ENCODE measurements at regions not wholly inside any gene's neighbourhood (a gene's known extent, or its start where the extent isn't known, plus 50 kb on each side); places are given as distances from the start of the nearest gene placed in this dataset.

DNA sequence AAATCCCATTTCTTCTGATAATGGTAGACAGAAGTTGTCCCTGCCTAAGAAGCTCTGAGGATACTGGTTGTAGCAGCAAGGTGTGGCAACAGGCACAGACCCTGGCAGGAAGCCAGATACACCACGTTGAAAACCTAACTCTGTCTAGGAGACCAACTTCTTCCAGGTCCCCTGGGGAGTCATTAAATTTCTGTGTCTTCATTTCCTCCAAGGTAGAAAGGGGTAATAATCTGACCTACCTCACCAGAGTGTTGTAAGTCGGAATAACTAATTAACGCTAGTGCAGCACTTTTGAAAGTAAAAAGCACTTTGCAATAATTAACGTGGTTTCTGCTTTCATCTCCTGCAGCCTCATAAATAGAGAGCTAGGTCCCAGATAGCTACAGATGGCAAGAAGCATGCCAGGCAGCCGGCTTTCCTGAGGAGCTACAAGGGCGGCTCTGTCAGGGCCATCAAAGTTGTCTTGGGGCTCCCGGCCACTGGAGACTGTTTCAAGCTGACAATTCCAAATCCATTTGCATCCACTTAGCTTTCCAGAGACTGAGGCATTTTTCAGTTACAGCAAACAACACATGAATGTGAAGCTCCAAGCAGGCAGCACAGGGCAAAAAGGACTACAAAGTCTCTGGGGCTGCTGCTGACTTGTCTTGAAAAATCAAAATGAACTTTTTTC is 176.2 kb downstream of the FOXO1 start:
- no peak overlapping the region for H3K4me3 Mint-ChIP-seq (ENCODE audit: low read depth, unreplicated experiment)
- no peaks in the 10 kb centered on the region for H3K4me1 Mint-ChIP-seq (ENCODE audit: low read depth, unreplicated experiment)
- no peaks in the 10 kb centered on the region for H3K9me3 Mint-ChIP-seq (ENCODE audit: low read depth, unreplicated experiment)
- H3K36me3 Mint-ChIP-seq (ENCODE audit: insufficient read depth, unreplicated experiment), result no peaks in the 10 kb centered on the region
- no peaks in the 10 kb centered on the region for H3K27me3 Mint-ChIP-seq (ENCODE audit: unreplicated experiment)
- DNase-seq, result peak; percentile 41
- intact Hi-C loops (cut with micrococcal nuclease; ENCODE audit: unreplicated experiment), result no loop called here
- no TSS peak for BruUV-seq (replicated peaks)
- CTCF ChIA-PET, result no interaction called here
- TF ChIP-seq, protein P1, sequence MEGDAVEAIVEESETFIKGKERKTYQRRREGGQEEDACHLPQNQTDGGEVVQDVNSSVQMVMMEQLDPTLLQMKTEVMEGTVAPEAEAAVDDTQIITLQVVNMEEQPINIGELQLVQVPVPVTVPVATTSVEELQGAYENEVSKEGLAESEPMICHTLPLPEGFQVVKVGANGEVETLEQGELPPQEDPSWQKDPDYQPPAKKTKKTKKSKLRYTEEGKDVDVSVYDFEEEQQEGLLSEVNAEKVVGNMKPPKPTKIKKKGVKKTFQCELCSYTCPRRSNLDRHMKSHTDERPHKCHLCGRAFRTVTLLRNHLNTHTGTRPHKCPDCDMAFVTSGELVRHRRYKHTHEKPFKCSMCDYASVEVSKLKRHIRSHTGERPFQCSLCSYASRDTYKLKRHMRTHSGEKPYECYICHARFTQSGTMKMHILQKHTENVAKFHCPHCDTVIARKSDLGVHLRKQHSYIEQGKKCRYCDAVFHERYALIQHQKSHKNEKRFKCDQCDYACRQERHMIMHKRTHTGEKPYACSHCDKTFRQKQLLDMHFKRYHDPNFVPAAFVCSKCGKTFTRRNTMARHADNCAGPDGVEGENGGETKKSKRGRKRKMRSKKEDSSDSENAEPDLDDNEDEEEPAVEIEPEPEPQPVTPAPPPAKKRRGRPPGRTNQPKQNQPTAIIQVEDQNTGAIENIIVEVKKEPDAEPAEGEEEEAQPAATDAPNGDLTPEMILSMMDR (IDR thresholded peaks at IDR 0.05; ENCODE audit: unreplicated experiment), result no peak
- no peak overlapping the region for H3K27ac Mint-ChIP-seq (ENCODE audit: unreplicated experiment)

DNA sequence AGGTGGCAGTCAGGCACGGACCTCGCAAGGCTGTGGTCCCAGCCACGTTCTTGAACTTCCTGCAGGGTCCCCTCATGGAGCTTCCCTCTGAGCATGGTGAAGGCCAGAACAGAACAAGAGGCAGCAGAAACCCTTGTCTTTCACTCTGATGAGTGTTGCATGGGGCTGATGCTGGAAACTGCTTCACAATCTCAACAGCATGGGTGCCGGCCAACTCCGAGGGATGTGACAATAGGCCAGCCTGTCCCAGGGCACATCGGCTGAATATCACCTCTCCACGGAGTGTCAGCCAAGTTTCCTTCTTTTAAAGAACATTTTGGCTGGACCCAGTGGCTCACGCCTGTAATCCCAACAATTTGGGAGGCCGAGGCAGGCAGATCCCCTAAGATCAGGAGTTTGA is 173.9 kb downstream of the FOXO1 start:
- CTCF ChIA-PET, result no interaction called here
- Mint-ChIP-seq H3K4me1 (ENCODE audit: low read depth, unreplicated experiment) (no peaks in the 10 kb centered on the region), H3K9me3 (ENCODE audit: low read depth, unreplicated experiment) (no peaks in the 10 kb centered on the region), H3K4me3 (ENCODE audit: low read depth, unreplicated experiment) (no peak overlapping the region), H3K27me3 (ENCODE audit: unreplicated experiment) (no peaks in the 10 kb centered on the region), H3K27ac (ENCODE audit: unreplicated experiment) (no peak overlapping the region), H3K36me3 (ENCODE audit: insufficient read depth, unreplicated experiment) (no peaks in the 10 kb centered on the region)
- no peak for DNase-seq
- BruUV-seq (replicated peaks), result no TSS peak
- intact Hi-C loops (cut with micrococcal nuclease; ENCODE audit: unreplicated experiment), result no loop called here
- TF ChIP-seq, protein P1 (IDR thresholded peaks at IDR 0.05; ENCODE audit: unreplicated experiment), result no peak

DNA sequence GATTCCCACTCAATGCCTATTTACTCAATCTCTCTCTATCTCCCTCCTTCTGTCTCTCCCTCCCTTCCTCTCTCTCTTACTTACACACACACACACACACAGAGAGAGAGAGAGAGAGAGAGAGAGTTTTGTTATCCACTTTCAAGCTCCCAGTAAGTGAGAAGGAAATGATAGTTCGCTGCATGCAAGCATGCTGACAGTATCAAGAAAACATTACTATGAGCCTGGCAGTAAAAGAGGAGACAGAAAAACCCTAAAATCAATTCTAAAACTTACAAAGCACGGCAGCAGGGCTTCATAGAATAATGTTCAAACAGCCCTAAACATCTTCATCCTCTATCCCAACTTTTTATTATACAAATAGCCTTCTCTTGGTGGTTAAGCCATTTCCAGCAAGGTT is 171.9 kb downstream of the FOXO1 start:
- Mint-ChIP-seq H3K4me1 (ENCODE audit: low read depth, unreplicated experiment) (no peaks in the 10 kb centered on the region), H3K9me3 (ENCODE audit: low read depth, unreplicated experiment) (no peaks in the 10 kb centered on the region), H3K27ac (ENCODE audit: unreplicated experiment) (no peak overlapping the region), H3K27me3 (ENCODE audit: unreplicated experiment) (no peaks in the 10 kb centered on the region), H3K36me3 (ENCODE audit: insufficient read depth, unreplicated experiment) (no peaks in the 10 kb centered on the region), H3K4me3 (ENCODE audit: low read depth, unreplicated experiment) (no peak overlapping the region)
- no TSS peak for BruUV-seq (replicated peaks)
- CTCF ChIA-PET, result no interaction called here
- no peak for DNase-seq
- intact Hi-C loops (cut with micrococcal nuclease; ENCODE audit: unreplicated experiment), result no loop called here
- TF ChIP-seq, protein P1 (IDR thresholded peaks at IDR 0.05; ENCODE audit: unreplicated experiment), result no peak

DNA sequence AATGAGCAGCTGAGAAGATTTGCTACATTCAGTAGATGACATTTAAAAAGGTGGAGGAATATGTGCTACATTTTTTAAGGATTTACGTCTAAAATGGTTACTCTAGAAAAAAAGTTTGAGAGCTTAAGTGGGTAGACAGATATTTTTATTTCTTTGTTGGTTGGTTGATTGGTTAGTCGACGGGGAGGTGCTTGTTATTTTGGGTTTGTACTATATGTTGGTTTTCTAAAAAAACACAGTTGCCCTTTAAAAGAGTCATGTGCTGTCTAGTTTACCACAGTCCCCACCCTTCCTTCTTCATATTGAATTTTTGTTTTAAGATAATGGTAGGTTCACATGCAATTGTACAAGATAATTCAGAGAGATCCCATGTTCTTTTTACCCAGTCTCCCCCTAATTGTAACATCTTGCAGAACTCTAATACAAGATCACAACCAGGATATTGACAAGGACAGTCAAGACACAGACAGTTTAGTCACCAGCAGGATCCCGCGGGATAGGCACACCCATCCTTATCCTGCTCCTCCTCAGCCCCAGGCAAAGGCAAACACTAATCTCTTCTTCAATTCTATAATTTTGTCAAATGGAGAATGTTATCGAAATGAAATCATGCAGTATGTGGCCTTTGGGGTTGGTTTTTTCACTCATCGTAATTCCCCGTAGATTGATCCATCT is 171.4 kb downstream of the FOXO1 start:
- CTCF ChIA-PET, result no interaction called here

More for the DNA sequence above, 171.4 kb downstream of the FOXO1 start:
- no peaks in the 10 kb centered on the region for H3K36me3 Mint-ChIP-seq (ENCODE audit: insufficient read depth, unreplicated experiment)
- H3K27ac Mint-ChIP-seq (ENCODE audit: unreplicated experiment), result no peak overlapping the region
- H3K4me1 Mint-ChIP-seq (ENCODE audit: low read depth, unreplicated experiment), result no peaks in the 10 kb centered on the region
- intact Hi-C loops (cut with micrococcal nuclease; ENCODE audit: unreplicated experiment), result no loop called here
- no peak for DNase-seq
- TF ChIP-seq, protein P1 (IDR thresholded peaks at IDR 0.05; ENCODE audit: unreplicated experiment), result no peak
- BruUV-seq (replicated peaks), result no TSS peak
- no peak overlapping the region for H3K4me3 Mint-ChIP-seq (ENCODE audit: low read depth, unreplicated experiment)
- no peaks in the 10 kb centered on the region for H3K27me3 Mint-ChIP-seq (ENCODE audit: unreplicated experiment)
- no peaks in the 10 kb centered on the region for H3K9me3 Mint-ChIP-seq (ENCODE audit: low read depth, unreplicated experiment)

All from Calu3 (cell line).